GM18867 (cell line): ENCODE measurements at regions not wholly inside any gene's neighbourhood (a gene's known extent, or its start where the extent isn't known, plus 50 kb on each side); places are given as distances from the start of the nearest gene placed in this dataset.

ENCODE experiments used
- ATAC-seq: cut with Tn5 transposase; IDR thresholded peaks from one replicate; pipeline ENCODE4 v1.9.1; 2021; ENCODE audit warnings: mild to moderate bottlenecking, moderate library complexity; ENCODE audit not compliant: unreplicated experiment

DNA sequence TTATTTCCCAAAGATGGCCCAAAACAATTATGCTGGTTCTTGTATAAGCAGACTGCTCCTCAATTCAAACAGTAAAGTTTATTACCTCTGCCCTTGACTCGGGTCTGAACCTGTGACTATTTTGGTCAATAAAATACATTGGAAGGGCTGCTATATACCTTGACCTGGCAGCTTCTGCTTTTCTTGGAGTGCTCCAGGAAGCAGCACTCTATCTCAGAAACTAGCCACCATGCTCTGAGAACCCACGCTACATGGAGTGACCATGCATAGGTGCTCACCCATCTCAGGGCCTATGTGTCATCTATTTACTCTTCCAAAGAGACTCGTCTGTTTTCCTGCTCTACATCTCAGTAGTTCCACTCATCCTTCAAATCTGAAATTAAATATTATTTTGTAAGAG is 299.9 kb downstream of the AHR start:
- ATAC-seq, result no peak

DNA sequence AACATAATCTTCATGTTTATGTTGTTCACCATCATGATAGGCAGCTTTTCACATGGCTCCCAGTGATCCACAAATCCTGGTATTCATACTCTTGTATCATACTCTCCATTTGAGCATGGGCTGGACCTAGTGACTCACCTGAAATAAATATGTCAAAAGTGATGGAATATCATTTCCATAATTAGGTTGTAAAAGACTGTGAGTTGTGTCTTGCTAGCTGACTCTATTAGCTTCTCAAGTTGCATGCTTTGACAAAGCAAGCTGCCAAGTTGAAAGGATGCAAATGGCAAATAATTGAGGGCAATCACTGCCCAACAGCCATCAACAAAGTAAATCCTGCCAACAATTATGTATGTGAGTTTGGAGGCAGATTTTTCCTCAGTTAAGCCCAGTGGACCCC is 300.4 kb downstream of the AHR start:
- ATAC-seq, result no peak

DNA sequence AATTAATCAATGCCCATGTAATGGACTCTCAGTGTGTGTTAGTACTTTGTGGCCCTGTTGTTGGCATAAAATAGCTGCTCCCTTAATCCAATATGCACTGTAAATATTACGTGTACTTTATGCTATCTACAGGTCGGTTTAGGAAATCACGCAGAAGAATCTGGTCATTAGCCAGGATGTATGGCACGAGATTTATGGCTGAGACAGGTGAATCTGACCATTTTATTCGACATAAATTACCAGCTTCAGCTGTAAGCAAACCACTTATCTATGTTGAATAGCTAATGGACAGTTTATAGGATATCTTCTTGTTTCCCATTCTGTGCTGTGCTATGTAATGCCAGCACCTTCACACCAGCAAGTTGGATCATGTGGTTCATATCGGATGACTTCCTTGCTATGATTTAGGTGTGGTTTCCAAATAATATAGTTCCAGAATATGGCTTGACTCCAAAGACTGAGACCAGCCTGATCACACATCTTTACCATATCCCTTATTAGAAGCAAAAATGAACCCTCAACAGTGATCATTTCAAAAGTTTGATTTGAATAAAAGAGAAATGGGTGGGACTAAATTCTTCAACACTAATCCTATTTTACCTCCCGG is 301.4 kb downstream of the AHR start:
- no peak for ATAC-seq

DNA sequence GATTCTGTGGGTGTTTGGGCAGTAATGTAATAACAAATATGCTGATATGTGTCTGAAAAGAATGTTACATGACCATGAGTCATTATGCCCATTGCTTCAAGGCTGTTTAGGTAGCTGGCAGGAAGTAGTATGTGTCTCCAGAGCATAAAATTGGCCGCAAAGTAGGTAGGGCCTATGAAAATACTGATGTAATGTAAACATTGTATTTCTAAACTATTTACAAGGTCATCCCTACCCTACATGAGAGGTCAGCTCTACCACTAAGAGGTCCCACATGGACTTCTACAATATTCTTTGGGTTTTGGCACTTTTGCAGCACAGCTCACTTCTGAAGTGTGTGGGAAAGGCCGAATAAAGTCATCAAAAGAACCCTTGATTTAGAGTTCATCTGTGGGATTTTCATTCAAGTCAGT is 301.9 kb downstream of the AHR start:
- ATAC-seq, result no peak

DNA sequence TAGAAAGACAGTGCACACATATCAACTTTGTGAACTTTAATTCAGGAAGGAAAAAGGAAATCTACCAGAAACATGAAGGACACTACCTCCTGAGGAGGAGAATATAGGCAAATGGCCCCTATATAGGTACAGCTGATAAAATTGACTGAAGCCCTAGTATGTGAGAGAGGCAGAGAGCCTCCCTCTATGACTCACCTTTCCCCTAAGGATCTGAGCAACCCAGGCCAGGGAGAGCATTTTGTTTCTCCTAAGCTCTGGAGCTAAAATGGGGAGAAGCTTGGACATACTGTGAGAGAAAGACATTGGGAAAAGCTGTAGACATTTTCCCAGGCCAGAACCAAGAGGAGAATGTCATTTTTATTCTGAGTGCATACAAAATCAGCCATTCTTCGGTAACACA is 303.5 kb downstream of the AHR start:
- ATAC-seq, result no peak

DNA sequence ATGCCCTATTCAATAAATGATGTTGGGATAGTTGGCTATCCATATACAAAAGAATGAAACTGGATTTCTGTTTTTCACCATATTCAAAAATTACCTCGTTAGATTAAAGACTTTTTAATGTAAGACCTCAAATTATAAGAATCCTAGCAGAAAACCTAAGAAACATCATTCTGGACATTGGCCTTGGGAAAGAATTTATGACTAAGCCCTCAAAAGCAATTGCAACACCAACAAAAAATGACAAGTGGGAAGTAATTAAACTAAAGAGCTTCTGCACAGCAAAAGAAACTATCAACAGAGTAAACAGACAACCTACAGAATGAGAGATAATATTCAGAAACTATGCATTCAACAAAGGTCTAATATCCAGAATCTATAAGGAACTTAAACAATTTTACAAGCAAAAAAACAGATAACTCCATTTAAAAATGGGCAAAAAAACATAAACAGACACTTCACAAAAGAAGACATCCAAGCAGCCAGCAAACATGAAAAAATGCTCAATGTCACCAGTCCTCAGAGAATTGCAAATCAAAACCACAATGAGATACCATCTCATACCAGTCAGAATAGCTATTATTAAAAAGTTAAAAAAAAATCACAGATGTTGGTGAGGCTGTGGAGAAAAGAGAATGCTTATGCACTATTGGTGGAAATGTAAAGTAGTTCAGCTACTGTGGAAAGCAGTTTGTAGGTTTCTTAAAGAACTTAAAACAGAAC is 309.8 kb downstream of the AHR start:
- ATAC-seq, result no peak

DNA sequence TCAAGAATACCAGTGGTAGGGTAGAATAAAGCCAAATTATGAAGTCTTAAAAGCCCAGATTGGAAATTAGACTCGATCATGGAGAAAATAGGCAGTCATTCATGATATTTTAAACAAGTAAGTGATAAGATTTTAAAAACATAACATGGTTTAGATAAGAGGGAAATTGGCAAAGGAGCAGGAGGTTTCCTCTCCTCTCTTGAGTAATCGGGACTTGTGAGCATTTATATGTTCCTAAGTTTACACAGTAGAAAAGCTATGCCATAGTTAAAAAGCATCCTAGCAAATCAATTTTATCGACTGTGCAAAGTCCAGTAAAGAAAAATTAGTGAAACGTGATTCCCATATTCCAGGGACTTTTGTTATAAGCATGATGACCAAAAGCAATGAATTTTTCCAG is 313.2 kb downstream of the AHR start:
- ATAC-seq, result no peak

DNA sequence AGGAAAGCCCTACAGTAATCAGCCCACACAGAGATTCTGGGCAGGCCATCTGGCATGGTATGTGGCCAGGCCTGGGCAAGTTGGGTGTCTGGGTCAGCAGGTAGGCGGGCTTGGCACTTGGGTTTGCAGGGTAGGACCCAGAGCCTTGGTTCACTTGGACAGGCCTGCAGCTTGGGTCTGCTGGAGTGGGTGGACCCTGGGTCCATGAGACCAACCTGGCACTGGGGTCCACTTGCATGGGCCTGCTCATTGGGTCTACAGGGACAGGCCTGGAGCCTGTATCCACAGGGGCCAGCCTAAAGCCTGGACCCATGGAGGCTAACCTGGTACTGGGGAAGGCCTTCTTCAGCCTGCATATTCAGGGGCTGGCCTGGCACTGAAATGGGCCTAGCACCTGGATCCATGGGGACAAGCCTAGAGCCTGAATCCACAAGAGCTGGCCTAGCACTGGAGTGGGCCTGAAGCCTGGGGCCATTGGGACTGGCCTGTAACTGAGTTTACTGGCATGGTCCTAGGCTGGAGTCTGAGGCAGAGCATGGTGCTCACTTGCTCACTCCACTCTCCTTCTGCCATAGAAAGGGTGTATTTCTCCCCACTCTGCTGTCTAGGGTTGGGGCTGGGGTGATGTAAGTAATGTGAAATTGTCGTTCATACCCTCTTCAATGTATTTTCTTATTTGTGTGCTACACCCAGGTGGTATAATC is 315.0 kb downstream of the AHR start:
- ATAC-seq, result no peak

DNA sequence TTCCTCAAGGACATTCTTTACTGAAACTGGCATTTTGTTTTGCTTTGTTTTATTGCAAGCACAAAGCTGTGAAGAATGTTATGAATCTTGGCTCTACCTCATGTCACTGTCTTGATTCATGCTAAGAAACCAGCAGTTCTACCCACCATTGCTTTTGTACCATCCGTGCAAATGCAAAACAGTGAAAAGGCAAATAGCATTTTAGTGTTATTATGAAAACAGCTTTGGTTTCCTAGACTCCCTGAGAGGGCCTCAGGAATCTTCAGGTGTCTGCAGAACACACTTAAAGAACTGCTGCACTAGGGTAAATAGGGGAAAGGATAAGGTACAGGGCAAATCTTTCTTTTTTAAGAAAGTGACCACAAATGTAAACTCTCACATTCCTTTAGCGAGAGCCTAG is 318.9 kb downstream of the AHR start:
- ATAC-seq, result no peak

DNA sequence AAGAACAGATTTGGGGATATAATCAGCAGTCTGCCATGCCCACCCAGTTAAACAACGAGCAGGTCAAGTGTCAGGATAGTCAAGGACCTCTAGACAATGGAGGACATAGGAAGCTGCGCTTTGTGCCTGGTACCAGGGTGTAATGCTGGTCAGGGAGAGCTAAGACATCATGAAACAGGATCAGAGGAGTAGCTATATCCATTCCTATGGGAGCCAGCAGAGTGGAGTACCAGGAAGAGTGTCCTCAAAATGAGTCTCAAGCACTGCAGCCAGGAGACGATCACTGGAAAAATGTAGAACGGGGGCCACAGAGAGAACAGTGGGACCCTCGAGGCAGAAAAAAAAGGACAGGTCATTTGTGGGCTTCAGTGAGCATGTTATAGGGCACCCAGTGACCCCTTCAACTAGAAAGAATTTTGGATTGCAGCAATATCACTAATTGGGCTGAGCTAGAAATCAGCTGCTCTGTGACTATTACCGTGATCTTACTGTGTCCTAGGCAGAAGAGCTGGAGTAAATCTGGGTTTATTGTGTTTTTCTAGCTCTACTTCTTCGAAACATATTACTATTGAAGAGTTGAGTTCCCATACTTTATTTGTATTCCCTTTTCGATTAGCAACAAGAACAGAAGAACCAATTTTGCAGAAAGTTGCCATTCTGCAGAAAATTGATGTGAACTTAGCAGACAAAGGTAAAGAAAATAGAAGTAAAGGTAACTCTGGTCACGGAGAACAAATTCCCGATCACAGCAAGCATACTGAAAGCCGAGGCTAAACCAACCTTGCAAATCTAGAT is 319.6 kb downstream of the AHR start:
- ATAC-seq, result no peak

DNA sequence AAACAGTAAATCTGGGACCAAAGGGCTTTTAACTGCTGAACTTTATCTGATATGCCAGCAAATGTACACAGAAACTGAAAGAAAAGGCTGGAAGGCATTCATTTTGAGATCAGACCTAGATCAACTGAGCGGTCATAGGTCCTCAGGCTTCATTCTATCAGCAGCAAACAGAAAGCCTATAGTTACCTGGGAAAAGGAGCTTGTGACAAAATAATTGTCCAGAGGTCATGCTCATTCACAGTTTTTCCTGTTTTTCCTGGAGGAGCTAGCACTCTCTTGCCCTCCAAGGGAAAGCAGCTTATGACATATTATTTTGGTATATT is 320.2 kb downstream of the AHR start:
- ATAC-seq, result no peak

DNA sequence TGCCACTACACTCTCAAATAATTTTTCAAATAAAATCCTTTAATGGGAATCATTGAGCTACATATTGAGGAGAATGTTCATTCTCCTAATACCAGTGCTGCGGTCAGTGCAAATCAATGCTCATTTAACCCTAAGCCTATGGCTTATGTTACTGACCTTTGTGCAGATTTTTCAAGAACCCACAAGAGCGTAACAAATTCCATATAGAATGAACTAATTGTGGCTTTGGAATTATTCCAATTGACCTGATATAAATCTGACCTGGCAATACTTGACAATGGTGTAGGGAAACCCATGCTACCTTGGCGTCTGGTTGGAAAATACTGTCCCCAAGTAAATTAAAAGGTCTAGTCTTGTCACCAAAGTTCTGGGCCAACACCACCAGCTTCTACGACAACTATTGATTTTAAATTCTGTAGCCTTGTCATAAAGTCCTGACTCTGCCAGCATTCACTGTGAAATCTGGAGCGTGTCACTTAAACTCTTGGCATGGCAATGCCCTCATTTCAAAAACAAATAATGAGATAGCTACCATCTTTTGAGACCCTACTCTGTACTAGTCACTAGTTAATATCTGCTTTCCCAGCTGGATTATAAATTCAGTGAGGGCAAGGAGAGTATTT is 320.9 kb downstream of the AHR start:
- no peak for ATAC-seq

DNA sequence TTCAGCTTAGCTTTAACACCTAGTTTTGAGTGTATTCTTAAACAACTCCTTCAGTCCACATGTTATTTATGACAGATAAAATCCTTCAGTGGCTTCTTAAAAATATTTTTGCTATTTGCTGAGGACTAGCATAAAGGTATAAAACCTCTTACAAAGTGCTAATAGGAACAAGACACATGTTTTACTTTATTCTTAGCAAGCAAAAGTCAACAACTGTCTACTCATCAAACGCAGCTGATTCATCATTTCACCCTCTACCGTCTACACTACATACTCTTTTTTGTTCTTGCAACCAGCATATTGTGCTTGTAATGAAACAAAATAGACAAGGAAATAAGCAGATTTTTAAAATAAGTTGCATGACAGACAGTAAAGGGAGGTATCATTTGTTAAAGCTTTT is 319.7 kb downstream of the SNX13 start:
- no peak for ATAC-seq

DNA sequence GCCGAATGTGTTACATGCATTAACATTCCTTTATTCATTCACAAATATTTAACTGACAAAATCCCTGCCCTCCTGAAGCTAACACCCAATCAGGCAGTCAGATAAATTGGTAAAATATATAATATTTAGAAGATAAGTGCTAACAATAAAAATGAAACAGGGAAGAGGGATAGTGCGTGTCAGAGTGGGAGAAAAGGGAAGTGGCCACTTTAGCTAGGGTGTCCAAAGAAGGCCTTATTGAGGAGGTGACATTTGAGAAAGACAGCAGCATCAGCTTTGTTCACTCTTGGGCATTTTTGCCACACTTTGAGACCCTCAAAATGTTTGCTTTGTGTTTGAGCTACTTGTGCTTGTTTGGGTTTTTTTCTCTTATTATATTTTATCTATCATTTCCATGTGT is 317.8 kb downstream of the SNX13 start:
- ATAC-seq, result no peak

DNA sequence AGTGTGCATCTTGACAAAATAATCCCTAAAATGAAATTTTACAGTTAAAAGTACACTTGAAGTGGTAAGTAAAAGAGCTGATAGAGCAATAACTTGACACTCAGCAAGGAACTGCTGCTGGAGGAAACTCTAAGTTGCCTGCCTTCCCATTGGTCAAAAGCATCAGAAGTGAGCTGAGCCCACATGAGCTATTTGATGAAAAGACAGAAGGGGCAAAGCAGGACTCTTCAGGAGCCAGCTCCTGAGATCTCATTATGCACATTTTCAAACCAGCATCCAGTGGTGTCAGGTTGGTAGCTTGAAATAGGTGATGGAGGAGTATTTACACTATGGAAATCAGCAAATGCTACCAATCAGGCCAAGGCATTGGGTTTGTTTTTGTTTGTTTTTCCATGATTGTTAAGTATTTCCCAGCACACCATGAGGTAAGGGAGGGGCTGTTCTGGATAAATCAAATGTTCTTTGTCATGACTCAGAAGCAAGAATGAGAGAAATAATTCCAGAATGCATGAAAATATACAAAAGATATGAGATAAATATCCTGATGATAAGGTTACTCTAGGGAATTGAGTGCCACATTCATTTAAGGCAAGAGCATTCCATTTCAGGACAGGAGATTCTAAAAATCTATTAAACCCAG is 316.6 kb downstream of the SNX13 start:
- no peak for ATAC-seq

DNA sequence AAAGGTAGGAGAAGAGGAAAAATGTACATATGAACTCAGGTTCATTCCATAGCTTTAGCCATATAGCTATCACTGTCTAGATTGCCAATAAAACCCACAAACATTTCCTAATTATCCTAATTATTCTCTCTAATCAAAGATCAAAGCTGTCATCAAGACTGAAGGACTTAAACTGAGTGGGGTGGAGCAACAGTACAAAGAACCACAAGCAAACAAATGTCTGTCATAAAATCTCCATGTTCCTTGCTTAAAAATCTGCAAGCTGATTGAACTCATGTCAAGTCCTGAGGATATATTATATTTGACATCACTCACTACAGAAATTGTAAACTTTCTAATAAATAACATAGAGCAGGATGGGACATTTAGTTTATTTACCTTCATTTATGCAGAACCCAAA is 315.9 kb downstream of the SNX13 start:
- ATAC-seq, result no peak

DNA sequence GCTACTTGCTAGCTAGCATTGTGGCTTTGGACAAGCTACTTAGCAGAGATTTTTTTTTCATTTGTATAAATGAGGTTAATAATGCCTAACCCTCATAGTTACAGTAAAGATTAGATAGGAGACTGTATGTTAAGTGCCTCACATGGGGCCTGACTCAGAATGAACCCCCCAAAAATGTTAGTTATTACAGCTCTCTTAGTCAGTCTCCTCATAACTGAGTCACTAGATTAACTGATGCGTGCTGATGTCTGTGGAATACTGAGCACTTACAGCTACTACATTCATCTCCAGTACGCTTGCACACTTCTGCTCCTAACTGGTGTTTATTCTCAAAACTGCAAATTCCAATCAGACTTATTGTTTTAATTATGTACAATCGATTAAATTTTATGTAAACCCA is 315.3 kb downstream of the SNX13 start:
- no peak for ATAC-seq

DNA sequence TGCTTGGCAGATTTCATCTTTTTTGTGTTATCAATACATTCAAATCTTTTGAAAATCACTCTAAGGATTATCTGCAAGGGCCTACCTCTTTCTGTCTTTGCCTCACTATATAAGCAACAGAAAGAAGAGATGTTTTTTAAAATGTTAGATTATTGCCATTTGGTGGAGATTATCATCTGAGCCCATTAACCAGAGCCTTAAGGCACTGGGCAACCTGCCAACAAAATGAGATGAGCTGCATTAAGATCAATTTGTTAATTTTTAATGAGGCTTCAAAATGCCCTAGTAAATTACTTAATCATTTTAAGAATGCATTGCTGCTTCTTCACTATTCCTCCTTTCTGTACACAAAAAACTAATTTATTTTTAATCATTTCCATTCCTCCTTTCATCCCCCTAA is 314.1 kb downstream of the SNX13 start:
- no peak for ATAC-seq

DNA sequence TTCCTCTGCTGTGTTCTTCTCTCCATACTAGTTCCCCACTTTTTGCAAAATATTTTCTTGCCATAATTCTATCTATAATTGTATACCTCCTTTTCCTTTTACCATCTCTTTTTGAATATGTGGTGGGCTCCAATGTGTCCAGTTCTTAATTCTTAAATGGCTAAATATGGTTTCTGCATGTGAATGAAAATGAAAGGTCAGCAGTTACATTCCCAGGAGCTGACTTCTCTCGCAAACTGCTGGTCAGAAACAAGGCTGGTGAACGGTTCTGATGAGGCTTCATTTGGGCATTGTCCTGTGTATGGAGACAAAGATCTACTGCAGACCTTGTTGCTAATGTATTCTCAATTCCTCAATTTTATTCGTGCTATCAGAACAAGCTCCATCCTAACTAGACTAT is 309.2 kb downstream of the SNX13 start:
- ATAC-seq, result no peak

DNA sequence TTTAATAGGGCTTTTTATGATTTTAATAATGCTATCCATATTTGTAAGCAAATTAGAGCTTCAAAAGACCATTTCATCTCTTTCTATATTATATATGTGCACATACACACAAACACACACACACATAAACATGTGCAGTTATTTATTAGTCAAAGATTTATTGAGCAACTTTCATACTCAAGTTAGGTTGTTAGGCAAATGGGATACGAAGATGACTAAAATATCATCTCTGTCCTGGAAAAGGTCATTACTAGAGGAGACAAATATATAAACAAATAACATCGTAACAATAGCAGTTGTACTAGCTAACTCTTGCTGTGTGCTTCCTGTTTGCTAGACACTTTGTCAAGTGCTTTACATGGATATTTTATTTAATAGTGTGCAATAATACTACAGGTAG is 307.9 kb downstream of the SNX13 start:
- ATAC-seq, result no peak

DNA sequence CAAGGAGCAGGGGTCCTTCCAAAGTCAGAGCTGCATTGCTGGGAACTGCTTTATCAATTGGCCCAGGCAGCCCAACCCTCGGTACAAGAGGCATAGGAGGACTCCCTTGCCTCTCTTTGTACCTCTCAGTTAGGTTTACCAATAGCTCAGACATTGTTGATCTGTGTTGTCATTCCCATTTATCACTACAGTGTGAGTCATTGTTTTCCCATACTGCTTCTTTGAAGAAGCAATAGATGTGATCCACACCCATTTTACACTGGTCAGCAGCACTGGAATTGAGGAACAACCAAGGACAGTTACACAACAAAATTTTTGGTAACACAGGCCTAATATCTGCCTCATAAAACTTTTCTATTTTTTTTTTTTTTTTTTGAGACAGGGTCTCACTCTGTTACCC is 307.2 kb downstream of the SNX13 start:
- no peak for ATAC-seq
